ENCODE measurements at regions not wholly inside any gene's neighbourhood (a gene's known extent, or its start where the extent isn't known, plus 50 kb on each side); places are given as distances from the start of the nearest gene placed in this dataset.

GRCh38 chr6:40893021-40893420, 146.0 kb downstream of the UNC5CL start:
- H3K36me3 ChIP-seq, result no peaks in the 10 kb centered on the region
- no peak for TF ChIP-seq CTCF (IDR thresholded peaks at IDR 0.05; ENCODE audit: borderline replicate concordance)
- H3K27ac ChIP-seq (replicated peaks), result no peak overlapping the region
- H3K9me3 ChIP-seq (replicated peaks), result no peaks in the 10 kb centered on the region
- H3K4me3 ChIP-seq, result no peak overlapping the region
- no peak for DNase-seq
- H3K27me3 ChIP-seq (ENCODE audit: low read depth), result peaks cover 15% of the 10 kb centered on the region
- H3K4me1 ChIP-seq, result peaks cover 40% of the 10 kb centered on the region
- intact Hi-C loops (cut with micrococcal nuclease), result no loop called here

- intact Hi-C loops (cut with micrococcal nuclease), result no loop called here
- no peak for TF ChIP-seq CTCF (IDR thresholded peaks at IDR 0.05; ENCODE audit: borderline replicate concordance)
- Histone ChIP-seq H3K36me3 (no peaks in the 10 kb centered on the region), H3K27ac (replicated peaks) (no peak overlapping the region), H3K4me3 (no peak overlapping the region), H3K4me1 (peaks cover 34% of the 10 kb centered on the region), H3K27me3 (ENCODE audit: low read depth) (peaks cover 15% of the 10 kb centered on the region), H3K9me3 (replicated peaks) (no peaks in the 10 kb centered on the region)
- no peak for DNase-seq
These were observed 146.8 kb downstream of the UNC5CL start for GRCh38 chr6:40892223-40892622.

- TF ChIP-seq CTCF (IDR thresholded peaks at IDR 0.05; ENCODE audit: borderline replicate concordance), result no peak
- DNase-seq, result no peak
- Histone ChIP-seq H3K4me1 (peaks cover 28% of the 10 kb centered on the region), H3K9me3 (replicated peaks) (no peaks in the 10 kb centered on the region), H3K4me3 (no peak overlapping the region), H3K27me3 (ENCODE audit: low read depth) (peaks cover 15% of the 10 kb centered on the region), H3K27ac (replicated peaks) (no peak overlapping the region), H3K36me3 (no peaks in the 10 kb centered on the region)
- intact Hi-C loops (cut with micrococcal nuclease), result no loop called here
These were observed 147.3 kb downstream of the UNC5CL start for GRCh38 chr6:40891686-40892085.

- H3K9me3 ChIP-seq (replicated peaks), result no peaks in the 10 kb centered on the region
- no peak for DNase-seq
- peaks cover 15% of the 10 kb centered on the region for H3K27me3 ChIP-seq (ENCODE audit: low read depth)
- no peak overlapping the region for H3K4me3 ChIP-seq
- H3K36me3 ChIP-seq, result peaks cover 5% of the 10 kb centered on the region
- intact Hi-C loops (cut with micrococcal nuclease), result no loop called here
- H3K4me1 ChIP-seq, result peaks cover 23% of the 10 kb centered on the region
- H3K27ac ChIP-seq (replicated peaks), result no peak overlapping the region
- TF ChIP-seq CTCF (IDR thresholded peaks at IDR 0.05; ENCODE audit: borderline replicate concordance), result no peak
These were observed 147.9 kb downstream of the UNC5CL start for GRCh38 chr6:40891131-40891530.

- intact Hi-C loops (cut with micrococcal nuclease), result no loop called here
- Histone ChIP-seq H3K4me3 (no peak overlapping the region), H3K27ac (replicated peaks) (no peak overlapping the region), H3K9me3 (replicated peaks) (no peaks in the 10 kb centered on the region), H3K27me3 (ENCODE audit: low read depth) (peaks cover 15% of the 10 kb centered on the region), H3K36me3 (peaks cover 6% of the 10 kb centered on the region), H3K4me1 (peaks cover 6% of the 10 kb centered on the region)
- DNase-seq, result no peak
- TF ChIP-seq CTCF (IDR thresholded peaks at IDR 0.05; ENCODE audit: borderline replicate concordance), result no peak
These were observed 149.7 kb downstream of the UNC5CL start for GRCh38 chr6:40889137-40889832.

Measured in left ventricle myocardium inferior (tissue), 1 donor.